ES-I3 (cell line): ENCODE measurements at regions not wholly inside any gene's neighbourhood (a gene's known extent, or its start where the extent isn't known, plus 50 kb on each side); places are given as distances from the start of the nearest gene placed in this dataset.
"Not testable (repeated sequence)": the region's sequence is repeated elsewhere in the genome, so short reads cannot be mapped to it uniquely, and the experiment has no call there.

ENCODE experiments used
- H3K36me3 ChIP-seq: 2 replicates; pipeline ENCODE4 v1.6.1; 2013; ENCODE audit warnings: mild to moderate bottlenecking, low read length, control low read depth, moderate library complexity; ENCODE audit not compliant: insufficient read depth
- H3K4me1 ChIP-seq: 2 replicates; pipeline ENCODE4 v1.6.1; 2013; ENCODE audit warnings: mild to moderate bottlenecking, control low read depth, low read length; ENCODE audit not compliant: insufficient read depth
- H3K9ac ChIP-seq: 2 replicates; pipeline ENCODE4 v1.6.1; 2013; ENCODE audit warnings: low read depth, mild to moderate bottlenecking, low read length, moderate library complexity
- H3K9me3 ChIP-seq: 2 replicates; pipeline ENCODE4 v1.6.1; 2013; ENCODE audit warnings: mild to moderate bottlenecking, low read length, moderate library complexity; ENCODE audit not compliant: control insufficient read depth, insufficient read depth

- H3K36me3 ChIP-seq: no peaks in the 10 kb centered on the region
- no peaks in the 10 kb centered on the region for H3K4me1 ChIP-seq
These were observed 362.6 kb downstream of the DNAH5 start for GRCh38 chr5:13581914-13582313.

GRCh38 chr5:13581132-13581531 lies 363.4 kb downstream of the DNAH5 start:
- Histone ChIP-seq H3K9ac (no peak overlapping the region), H3K4me1 (no peaks in the 10 kb centered on the region), H3K9me3 (no peaks in the 10 kb centered on the region), H3K36me3 (no peaks in the 10 kb centered on the region)

More at GRCh38 chr5:13581914-13582313, 362.6 kb downstream of the DNAH5 start:
- H3K9ac ChIP-seq: no peak overlapping the region
- H3K9me3 ChIP-seq: no peaks in the 10 kb centered on the region

DNA sequence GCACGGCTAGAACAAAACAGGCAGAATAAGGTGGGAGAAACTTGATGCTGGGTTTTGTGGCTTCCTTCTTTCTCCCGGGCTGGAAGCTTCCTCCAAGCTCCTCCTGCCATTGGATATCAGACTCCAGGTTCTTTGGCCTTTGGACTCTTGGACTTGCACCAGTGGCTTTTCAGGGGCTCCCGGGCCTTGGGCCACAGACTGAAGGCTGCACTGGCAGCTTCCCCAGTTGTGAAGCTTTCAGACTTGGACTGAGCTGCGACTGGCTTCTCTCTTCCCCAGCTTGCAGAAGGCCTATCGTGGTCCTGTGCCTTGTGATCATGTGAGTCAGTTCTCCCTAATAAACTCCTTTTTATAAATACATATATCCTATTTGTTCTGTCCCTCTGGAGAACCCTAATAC lies 364.4 kb downstream of the DNAH5 start:
- Histone ChIP-seq H3K9ac (no peak overlapping the region), H3K9me3 (no peaks in the 10 kb centered on the region), H3K4me1 (no peaks in the 10 kb centered on the region), H3K36me3 (no peaks in the 10 kb centered on the region)

DNA sequence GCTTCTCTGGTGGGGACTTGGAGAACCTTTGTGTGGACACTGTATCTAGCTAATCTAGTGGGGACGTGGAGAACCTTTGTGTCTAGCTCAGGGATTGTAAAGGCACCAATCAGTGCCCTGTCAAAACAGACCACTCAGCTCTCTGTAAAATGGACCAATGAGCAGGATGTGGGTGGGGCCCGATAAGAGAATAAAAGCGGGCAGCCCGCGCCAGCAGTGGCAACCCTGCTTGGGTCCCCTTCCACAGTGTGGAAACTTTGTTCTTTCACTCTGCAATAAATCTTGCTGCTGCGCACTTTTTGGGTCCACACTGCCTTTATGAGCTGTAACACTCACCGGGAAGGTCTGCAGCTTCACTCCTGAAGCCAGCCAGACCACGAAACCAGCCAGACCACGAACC lies 365.4 kb downstream of the DNAH5 start:
- H3K9ac ChIP-seq, H3K36me3 ChIP-seq, H3K9me3 ChIP-seq: not testable (repeated sequence)

DNA sequence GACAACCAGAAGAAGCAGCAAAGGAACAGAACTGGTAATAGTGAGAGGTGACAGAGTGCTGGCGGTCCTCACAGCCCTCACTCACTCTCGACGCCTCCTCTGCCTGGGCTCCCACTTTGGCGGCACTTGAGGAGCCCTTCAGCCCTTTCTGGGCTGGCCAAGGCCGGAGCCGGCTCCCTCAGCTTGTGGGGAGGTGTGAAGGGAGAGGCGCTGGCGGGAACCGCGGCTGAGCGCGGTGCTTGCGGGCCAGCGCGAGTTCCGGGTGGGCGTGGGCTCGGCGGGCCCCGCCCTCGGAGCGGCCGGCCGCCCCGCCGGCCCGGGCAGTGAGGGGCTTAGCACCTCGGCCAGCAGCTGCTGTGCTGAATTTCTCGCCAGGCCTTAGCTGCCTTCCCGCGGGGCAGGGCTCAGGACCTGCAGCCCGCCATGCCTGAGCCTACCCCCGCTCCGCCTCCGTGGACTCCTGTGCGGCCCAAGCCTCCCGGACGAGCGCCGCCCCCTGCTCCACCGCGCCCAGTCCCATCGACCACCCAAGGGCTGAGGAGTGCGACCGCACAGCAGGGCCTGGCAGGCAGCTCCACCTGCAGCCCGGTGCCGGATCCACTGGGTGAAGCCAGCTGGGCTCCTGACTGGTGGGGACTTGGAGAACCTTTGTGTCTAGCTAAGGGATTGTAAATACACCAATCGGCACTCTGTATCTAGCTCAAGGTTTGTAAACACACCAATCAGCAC lies 366.0 kb downstream of the DNAH5 start:
- not testable (repeated sequence) for H3K4me1 ChIP-seq, H3K9me3 ChIP-seq, H3K36me3 ChIP-seq, H3K9ac ChIP-seq

More for the DNA sequence above, 365.4 kb downstream of the DNAH5 start:
- H3K4me1 ChIP-seq: not testable (repeated sequence)

DNA sequence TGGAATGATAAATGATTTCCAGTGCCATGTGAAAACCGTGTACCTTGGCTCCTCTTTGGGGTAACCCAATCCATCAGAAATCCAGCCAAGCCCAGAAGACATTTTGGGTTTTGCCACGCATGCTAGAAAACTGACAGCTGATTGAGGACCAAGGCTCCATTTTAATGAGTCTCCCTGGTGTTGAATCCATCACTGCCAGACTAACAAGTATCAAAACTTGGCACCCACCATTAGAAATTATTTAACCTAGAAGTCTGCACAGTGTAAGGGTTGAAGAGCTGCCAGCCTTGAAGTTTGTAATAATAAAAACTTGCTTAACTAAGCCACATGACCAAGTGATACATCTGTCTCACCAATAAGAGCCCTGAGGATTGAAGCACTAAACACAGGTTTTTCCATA lies 369.9 kb downstream of the DNAH5 start:
- Histone ChIP-seq H3K4me1 (no peaks in the 10 kb centered on the region), H3K36me3 (no peaks in the 10 kb centered on the region), H3K9ac (no peak overlapping the region), H3K9me3 (no peaks in the 10 kb centered on the region)

GRCh38 chr5:13572163-13572562 lies 372.3 kb downstream of the DNAH5 start:
- no peaks in the 10 kb centered on the region for H3K4me1 ChIP-seq
- H3K9ac ChIP-seq: no peak overlapping the region
- H3K36me3 ChIP-seq: no peaks in the 10 kb centered on the region
- H3K9me3 ChIP-seq: no peaks in the 10 kb centered on the region

DNA sequence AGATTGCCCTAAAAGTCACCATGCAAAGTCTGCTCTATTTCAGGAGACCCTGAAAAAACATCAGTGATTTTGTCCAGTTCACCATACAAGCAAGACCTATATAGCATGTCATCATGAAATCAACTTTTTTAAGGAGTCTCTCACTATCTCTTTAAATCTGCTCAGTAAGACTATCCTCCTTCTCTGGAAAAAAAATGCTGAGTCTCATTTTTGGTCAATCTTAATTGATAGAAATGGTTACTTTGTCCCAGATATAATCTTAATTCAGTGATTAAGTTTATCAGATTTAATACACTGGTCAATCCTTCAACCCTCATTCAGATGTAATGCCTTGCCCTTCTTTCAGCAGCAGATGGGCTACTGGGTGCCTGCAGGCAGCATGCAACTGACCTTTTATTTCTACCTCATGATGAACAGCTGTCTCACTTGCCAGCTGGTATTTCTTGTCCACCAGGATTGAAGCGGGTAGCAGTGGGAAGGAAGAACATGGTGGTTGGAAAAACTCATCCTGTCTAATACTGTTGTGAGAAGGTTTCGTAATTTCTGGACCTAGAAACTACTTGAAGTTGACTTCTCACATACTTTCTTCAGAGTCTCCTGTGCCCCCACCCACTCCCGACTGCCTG lies 375.3 kb downstream of the DNAH5 start:
- Histone ChIP-seq H3K9ac (no peak overlapping the region), H3K9me3 (no peaks in the 10 kb centered on the region), H3K36me3 (no peaks in the 10 kb centered on the region), H3K4me1 (no peaks in the 10 kb centered on the region; the same call in 1 of the 2 replicates)

DNA sequence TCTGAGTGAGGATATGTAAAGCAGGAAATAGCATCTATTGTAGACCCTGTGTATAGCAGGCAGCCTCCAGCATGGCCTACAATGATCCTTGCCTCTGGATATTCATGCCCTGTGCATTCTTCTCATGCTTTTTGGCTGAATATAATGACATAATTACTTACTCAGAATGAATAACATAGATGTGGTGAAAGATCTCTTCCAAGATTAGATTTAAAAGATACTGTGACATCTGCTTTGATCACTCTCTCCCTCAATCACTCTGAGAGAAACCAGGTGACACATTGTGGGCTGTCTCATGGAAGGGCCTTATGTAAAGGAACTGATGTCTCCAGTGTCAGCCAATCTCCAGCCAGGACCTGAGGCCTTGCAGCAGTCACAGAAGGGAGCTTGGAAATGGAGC lies 376.7 kb downstream of the DNAH5 start:
- Histone ChIP-seq H3K36me3 (no peaks in the 10 kb centered on the region), H3K9me3 (no peaks in the 10 kb centered on the region), H3K4me1 (no peaks in the 10 kb centered on the region; the same call in 1 of the 2 replicates), H3K9ac (no peak overlapping the region)

DNA sequence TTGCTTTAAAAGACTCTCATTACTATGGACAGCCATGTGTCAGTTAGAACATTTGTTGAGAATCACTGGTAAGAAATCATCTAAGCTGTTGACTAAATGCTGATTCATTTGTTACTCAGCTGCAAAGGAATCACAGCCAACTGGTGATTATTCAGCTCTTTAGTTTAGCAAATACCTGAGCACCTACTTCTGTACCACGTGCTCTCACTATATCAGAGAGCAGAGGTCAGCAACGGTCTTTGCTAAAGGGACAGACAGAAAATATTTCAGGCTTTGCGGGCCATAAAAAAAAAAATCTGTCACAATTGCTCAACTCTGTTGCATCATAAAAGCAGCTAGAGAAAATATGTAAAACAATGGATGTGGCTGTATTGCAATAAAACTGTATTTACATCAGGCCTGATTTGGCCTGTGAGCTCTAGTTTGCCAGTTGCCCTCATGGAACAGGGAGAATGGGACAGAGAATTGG lies 377.6 kb downstream of the DNAH5 start:
- Histone ChIP-seq H3K4me1 (no peaks in the 10 kb centered on the region; the same call in 1 of the 2 replicates), H3K9me3 (no peaks in the 10 kb centered on the region), H3K36me3 (no peaks in the 10 kb centered on the region), H3K9ac (no peak overlapping the region)

DNA sequence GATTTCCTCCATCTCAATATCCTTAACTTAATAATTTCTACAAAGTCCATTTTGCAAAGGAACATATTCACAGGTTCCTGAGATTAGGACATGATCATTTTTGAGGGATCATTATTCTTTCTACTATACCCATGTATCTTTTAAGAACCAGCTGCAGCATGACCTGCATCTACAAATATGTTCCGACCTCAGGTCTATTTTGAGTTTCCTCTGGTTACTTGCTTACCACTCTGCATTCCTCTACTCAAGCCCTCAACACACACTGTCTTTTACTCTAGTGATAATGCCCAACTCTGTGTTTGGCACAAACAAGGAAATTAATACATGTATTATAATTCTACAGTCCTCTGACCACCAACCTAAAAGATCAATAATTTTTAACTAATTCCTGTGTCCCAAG lies 386.1 kb downstream of the DNAH5 start:
- no peaks in the 10 kb centered on the region for H3K36me3 ChIP-seq
- no peaks in the 10 kb centered on the region for H3K9me3 ChIP-seq
- no peaks in the 10 kb centered on the region for H3K4me1 ChIP-seq
- H3K9ac ChIP-seq: no peak overlapping the region

GRCh38 chr5:13553896-13554295 lies 390.6 kb downstream of the DNAH5 start:
- H3K9me3 ChIP-seq: no peaks in the 10 kb centered on the region
- H3K4me1 ChIP-seq: no peaks in the 10 kb centered on the region
- H3K36me3 ChIP-seq: no peaks in the 10 kb centered on the region
- no peak overlapping the region for H3K9ac ChIP-seq

DNA sequence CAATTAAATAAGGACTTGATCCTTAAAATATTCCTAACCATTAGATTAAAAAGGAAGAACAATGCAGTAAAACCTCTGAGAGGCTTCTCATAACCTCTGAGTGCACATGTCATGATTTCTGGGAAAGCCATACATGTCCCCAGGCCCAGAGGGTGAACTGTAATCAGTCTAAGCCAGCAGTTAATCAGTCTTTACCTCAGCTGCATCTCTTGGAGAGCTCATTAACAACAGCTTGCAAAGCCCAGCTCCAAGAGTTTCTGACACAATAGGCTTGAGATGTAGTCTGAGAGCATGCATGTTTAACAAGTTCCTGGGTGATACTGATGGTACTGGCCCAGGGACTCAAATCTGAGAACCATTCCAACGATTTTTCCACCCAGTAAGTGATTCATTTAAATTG lies 392.1 kb downstream of the DNAH5 start:
- Histone ChIP-seq H3K36me3 (no peaks in the 10 kb centered on the region), H3K9ac (no peak overlapping the region), H3K9me3 (no peaks in the 10 kb centered on the region), H3K4me1 (no peaks in the 10 kb centered on the region)

DNA sequence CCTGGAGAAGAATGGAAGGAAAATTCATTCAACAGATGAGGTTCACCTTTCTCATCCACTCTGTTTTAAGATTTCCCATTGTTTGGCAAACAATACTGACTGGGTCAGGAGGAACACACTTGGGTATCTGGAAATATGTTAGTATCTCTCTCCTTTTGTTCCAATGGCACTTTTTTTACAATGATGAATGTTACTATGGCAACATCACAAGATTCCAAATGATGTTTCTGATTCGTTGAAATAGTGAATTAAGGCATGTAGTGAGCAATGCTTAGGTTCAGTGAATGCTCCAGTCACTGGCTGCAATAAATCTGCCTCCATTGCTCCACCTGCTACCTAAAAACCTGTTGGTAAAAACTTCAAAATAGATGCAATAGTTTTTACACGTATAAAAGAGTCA lies 392.8 kb downstream of the DNAH5 start:
- no peaks in the 10 kb centered on the region for H3K4me1 ChIP-seq
- no peak overlapping the region for H3K9ac ChIP-seq
- H3K36me3 ChIP-seq: no peaks in the 10 kb centered on the region
- no peaks in the 10 kb centered on the region for H3K9me3 ChIP-seq

- H3K9ac ChIP-seq: no peak overlapping the region
- peaks cover 4% of the 10 kb centered on the region; the same call in 1 of the 2 replicates for H3K4me1 ChIP-seq
- no peaks in the 10 kb centered on the region for H3K9me3 ChIP-seq
- no peaks in the 10 kb centered on the region for H3K36me3 ChIP-seq
These were observed 404.2 kb downstream of the DNAH5 start for GRCh38 chr5:13540168-13540750.
